ENCODE measurements at regions not wholly inside any gene's neighbourhood (a gene's known extent, or its start where the extent isn't known, plus 50 kb on each side); places are given as distances from the start of the nearest gene placed in this dataset.

DNA sequence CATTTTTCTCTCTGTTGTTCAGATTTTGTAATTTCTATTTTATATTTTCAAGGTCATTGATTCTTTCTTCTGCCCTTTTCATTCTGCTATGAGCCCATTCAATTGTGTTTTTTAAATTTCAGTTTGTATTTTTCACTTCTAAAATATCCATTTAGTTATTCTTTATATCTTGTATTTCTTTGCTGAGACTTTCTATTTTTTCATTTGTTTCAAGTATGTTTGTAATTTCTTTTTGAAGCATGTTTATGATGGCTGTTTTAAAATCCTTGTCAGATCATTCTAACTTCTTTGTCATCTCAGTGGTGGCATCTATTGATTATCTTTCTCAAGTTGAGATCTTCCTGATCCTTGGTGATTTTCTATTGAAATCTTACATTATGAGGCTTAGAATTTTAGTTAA is 157.2 kb upstream of the USP9X start:
- TF ChIP-seq CTCF (IDR thresholded peaks at IDR 0.05) (no peak), EP300 (IDR thresholded peaks at IDR 0.05) (no peak), POLR2A (IDR thresholded peaks at IDR 0.05) (no peak)

All from upper lobe of left lung (tissue), 4 donors.